ENCODE measurements at regions not wholly inside any gene's neighbourhood (a gene's known extent, or its start where the extent isn't known, plus 50 kb on each side); places are given as distances from the start of the nearest gene placed in this dataset.

DNA sequence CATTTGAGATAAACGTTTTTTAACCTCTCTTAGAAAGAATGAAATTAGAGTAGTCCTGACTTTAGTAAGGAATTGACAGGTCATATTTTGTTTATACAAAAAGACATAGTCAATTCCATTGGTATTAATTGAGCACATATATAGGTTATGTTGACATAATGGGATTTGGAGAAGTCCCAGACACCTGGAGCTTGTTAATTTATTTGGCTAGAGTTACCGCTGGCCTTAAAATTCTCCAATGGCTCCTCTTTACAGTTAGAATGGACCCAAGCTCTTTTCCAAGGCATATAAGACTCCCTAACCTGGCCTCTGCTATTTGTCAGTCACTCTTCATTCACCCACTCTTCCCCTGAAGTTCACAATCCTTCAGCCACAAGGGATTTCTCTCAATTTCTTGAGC lies 221.3 kb downstream of the CBLN4 start:
- TF ChIP-seq, protein P1, sequence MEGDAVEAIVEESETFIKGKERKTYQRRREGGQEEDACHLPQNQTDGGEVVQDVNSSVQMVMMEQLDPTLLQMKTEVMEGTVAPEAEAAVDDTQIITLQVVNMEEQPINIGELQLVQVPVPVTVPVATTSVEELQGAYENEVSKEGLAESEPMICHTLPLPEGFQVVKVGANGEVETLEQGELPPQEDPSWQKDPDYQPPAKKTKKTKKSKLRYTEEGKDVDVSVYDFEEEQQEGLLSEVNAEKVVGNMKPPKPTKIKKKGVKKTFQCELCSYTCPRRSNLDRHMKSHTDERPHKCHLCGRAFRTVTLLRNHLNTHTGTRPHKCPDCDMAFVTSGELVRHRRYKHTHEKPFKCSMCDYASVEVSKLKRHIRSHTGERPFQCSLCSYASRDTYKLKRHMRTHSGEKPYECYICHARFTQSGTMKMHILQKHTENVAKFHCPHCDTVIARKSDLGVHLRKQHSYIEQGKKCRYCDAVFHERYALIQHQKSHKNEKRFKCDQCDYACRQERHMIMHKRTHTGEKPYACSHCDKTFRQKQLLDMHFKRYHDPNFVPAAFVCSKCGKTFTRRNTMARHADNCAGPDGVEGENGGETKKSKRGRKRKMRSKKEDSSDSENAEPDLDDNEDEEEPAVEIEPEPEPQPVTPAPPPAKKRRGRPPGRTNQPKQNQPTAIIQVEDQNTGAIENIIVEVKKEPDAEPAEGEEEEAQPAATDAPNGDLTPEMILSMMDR (IDR thresholded peaks at IDR 0.05), result no peak
- TF ChIP-seq POLR2A (IDR thresholded peaks at IDR 0.05), result no peak

All from prostate gland (tissue), 2 donors.